Activated CD4-positive, alpha-beta memory T cell treated with anti-CD3 and anti-CD28 coated beads for 36 hours (primary cell): ENCODE measurements at regions not wholly inside any gene's neighbourhood (a gene's known extent, or its start where the extent isn't known, plus 50 kb on each side); places are given as distances from the start of the nearest gene placed in this dataset.

Experiments
- CTCF ChIA-PET: fragments of 350-600 bp; sonication (Branson Sonifier 250); formaldehyde crosslinking; loops from one replicate; lab custom pipeline; 2021; ENCODE audit warnings: antibody characterized with exemption, inconsistent platforms; lab: Charles Lee
- POLR2A ChIA-PET: fragments of 350-600 bp; sonication (Branson Sonifier 250); formaldehyde crosslinking; loops from one replicate; lab custom pipeline; 2021; ENCODE audit warnings: antibody characterized with exemption; lab: Charles Lee
- DNase-seq: peaks from one replicate; pipeline ENCODE4 v3.0.0-alpha.2; 2020
- H3K27ac Mint-ChIP-seq: one replicate; pipeline ENCODE4 v1.8.0; 2021; ENCODE audit warnings: mixed read lengths
- H3K27me3 Mint-ChIP-seq: one replicate; pipeline ENCODE4 v1.8.0; 2021; ENCODE audit warnings: mixed read lengths
- H3K36me3 Mint-ChIP-seq: one replicate; pipeline ENCODE4 v1.8.0; 2021; ENCODE audit warnings: mixed read lengths
- H3K4me1 Mint-ChIP-seq: one replicate; pipeline ENCODE4 v1.8.0; 2021; ENCODE audit warnings: low read depth, mixed read lengths
- H3K4me3 Mint-ChIP-seq: one replicate; pipeline ENCODE4 v1.8.0; 2021; ENCODE audit warnings: mild to moderate bottlenecking, mixed read lengths
- H3K9me3 Mint-ChIP-seq: one replicate; pipeline ENCODE4 v1.8.0; 2021; ENCODE audit warnings: mixed read lengths
- intact Hi-C: fragments of 100-400 bp; cut with micrococcal nuclease; formaldehyde crosslinking; loops from one replicate; pipeline ENCODE4 v1.15.1; 2023

- H3K36me3 Mint-ChIP-seq, result no peaks in the 10 kb centered on the region
- H3K4me3 Mint-ChIP-seq, result no peak overlapping the region
- H3K27ac Mint-ChIP-seq, result no peak overlapping the region
- no peaks in the 10 kb centered on the region for H3K27me3 Mint-ChIP-seq
- peaks cover 3% of the 10 kb centered on the region for H3K4me1 Mint-ChIP-seq
- H3K9me3 Mint-ChIP-seq, result no peaks in the 10 kb centered on the region
- DNase-seq, result no peak
- intact Hi-C loops, result no loop called here
- POLR2A ChIA-PET, result no interaction called here
- CTCF ChIA-PET, result no interaction called here
These were observed 66.2 kb upstream of the RREB1 start for GRCh38 chr6:7041511-7042026.

DNA sequence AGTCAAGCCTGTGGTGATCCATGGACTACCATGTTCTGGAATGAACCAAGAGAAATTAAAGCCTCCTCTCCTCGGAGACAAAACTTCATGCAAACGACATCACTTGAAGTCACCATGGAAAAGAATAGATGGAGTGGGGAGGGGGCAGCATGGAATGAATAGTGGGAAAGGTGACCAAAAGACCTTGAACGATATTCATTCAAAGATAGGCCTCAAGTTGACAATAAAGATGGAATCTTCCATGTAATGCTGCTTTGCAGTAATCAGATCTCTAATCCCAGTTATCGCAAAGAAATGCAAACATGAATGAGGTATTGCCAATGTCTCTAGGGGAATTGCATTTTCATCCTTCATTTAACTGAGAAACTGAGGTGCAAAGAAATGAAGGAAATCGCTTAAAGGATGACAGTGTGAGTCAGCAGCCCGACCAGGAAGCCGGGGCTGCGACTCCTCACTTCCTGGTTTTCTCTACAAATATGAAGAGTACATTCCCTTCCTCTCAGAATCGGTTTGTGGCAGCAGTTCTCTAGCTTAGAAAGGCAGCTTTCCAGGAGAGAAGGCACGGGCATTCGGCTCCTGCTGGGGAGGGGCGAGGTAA, 65.6 kb upstream of the RREB1 start:
- Mint-ChIP-seq H3K27ac (no peak overlapping the region), H3K4me1 (peaks cover 3% of the 10 kb centered on the region), H3K9me3 (no peaks in the 10 kb centered on the region), H3K36me3 (no peaks in the 10 kb centered on the region), H3K4me3 (no peak overlapping the region), H3K27me3 (no peaks in the 10 kb centered on the region)
- ChIA-PET POLR2A (no interaction called here), CTCF (no interaction called here)
- intact Hi-C loops, result no loop called here
- no peak for DNase-seq

- intact Hi-C loops, result no loop called here
- no peak for DNase-seq
- no peak overlapping the region for H3K4me3 Mint-ChIP-seq
- H3K27me3 Mint-ChIP-seq, result no peaks in the 10 kb centered on the region
- peaks cover 3% of the 10 kb centered on the region for H3K4me1 Mint-ChIP-seq
- H3K36me3 Mint-ChIP-seq, result no peaks in the 10 kb centered on the region
- no peak overlapping the region for H3K27ac Mint-ChIP-seq
- H3K9me3 Mint-ChIP-seq, result no peaks in the 10 kb centered on the region
- ChIA-PET POLR2A (interaction anchor here (0.6 kb wide), 1 partner anchor 42 kb away, joined by 4 read pairs; no protein-coding TSS in a partner anchor), CTCF (no interaction called here)
These were observed 64.9 kb upstream of the RREB1 start for GRCh38 chr6:7042654-7043545.

- intact Hi-C loops, result no loop called here
- no peaks in the 10 kb centered on the region for H3K9me3 Mint-ChIP-seq
- ChIA-PET POLR2A (interaction anchor here (0.6 kb wide), 1 partner anchor 386 kb away, joined by 3 read pairs; no protein-coding TSS in a partner anchor), CTCF (no interaction called here)
- DNase-seq, result no peak
- no peak overlapping the region for H3K27ac Mint-ChIP-seq
- no peaks in the 10 kb centered on the region for H3K27me3 Mint-ChIP-seq
- no peak overlapping the region for H3K4me3 Mint-ChIP-seq
- H3K36me3 Mint-ChIP-seq, result no peaks in the 10 kb centered on the region
- H3K4me1 Mint-ChIP-seq, result peaks cover 6% of the 10 kb centered on the region
These were observed 62.4 kb upstream of the RREB1 start for GRCh38 chr6:7045331-7045730.

- Mint-ChIP-seq H3K4me3 (no peak overlapping the region), H3K4me1 (peaks cover 8% of the 10 kb centered on the region), H3K27ac (no peak overlapping the region), H3K36me3 (no peaks in the 10 kb centered on the region), H3K9me3 (no peaks in the 10 kb centered on the region), H3K27me3 (peaks cover 3% of the 10 kb centered on the region)
- ChIA-PET CTCF (interaction anchor here (0.6 kb wide), 1 partner anchor 45 kb away, joined by 3 read pairs; no protein-coding TSS in a partner anchor), POLR2A (interaction anchor here (0.6 kb wide), 1 partner anchor 386 kb away, joined by 3 read pairs; no protein-coding TSS in a partner anchor)
- no peak for DNase-seq
- intact Hi-C loops, result no loop called here
These were observed 62.0 kb upstream of the RREB1 start for GRCh38 chr6:7045746-7046145.

DNA sequence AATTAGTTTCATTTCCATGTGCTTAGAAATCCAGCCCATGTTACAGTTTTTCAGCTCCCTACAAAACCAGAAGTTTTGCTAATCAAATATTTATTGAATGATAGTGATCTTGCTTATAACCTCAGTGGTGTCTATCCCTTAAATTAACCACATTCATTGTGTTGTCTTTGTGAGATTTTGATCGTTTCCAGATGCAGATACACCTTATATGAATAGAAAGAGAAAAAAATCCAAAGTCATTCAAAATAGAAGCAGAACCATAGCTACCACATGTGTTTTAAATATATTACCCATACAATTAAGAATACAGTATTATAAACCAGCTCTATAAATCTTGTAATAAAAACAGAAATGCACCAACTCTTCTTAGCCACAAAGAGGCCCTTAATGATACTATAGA, 60.6 kb upstream of the RREB1 start:
- Mint-ChIP-seq H3K27ac (no peak overlapping the region), H3K9me3 (no peaks in the 10 kb centered on the region), H3K4me3 (no peak overlapping the region), H3K36me3 (no peaks in the 10 kb centered on the region), H3K4me1 (peaks cover 9% of the 10 kb centered on the region), H3K27me3 (peaks cover 3% of the 10 kb centered on the region)
- CTCF ChIA-PET, result no interaction called here
- intact Hi-C loops, result no loop called here
- POLR2A ChIA-PET, result no interaction called here
- no peak for DNase-seq

DNA sequence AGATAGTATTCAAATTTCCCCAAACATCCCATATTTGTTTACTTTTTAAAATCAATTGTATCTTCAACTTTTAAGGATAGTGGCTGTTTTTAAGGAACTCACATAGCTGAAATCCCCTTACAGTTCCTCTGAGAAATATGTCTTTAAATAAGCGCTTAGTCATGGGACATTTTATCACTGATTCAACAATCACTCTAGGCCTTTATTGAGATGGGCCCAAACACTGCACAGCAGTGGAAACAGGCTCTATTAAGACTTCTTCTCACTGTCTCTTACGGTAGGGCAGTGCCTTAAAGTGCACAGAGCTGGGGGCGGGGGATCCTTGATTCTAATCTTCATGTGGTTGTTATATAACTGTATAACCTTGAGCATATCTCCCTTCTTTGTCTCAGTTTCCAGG, 59.8 kb upstream of the RREB1 start:
- peaks cover 8% of the 10 kb centered on the region for H3K27me3 Mint-ChIP-seq

GRCh38 chr6:7048894-7049293, 58.9 kb upstream of the RREB1 start:
- Mint-ChIP-seq H3K36me3 (no peaks in the 10 kb centered on the region), H3K4me3 (no peak overlapping the region), H3K9me3 (no peaks in the 10 kb centered on the region), H3K27ac (no peak overlapping the region), H3K4me1 (peaks cover 13% of the 10 kb centered on the region), H3K27me3 (peaks cover 9% of the 10 kb centered on the region)
- ChIA-PET CTCF (interaction anchor here (1.2 kb wide), 1 partner anchor 259 kb away, joined by 3 read pairs; no protein-coding TSS in a partner anchor), POLR2A (no interaction called here)
- no peak for DNase-seq
- intact Hi-C loops, result no loop called here

More for the DNA sequence above, 59.8 kb upstream of the RREB1 start:
- H3K36me3 Mint-ChIP-seq, result no peaks in the 10 kb centered on the region
- intact Hi-C loops, result no loop called here
- no peak overlapping the region for H3K4me3 Mint-ChIP-seq
- peaks cover 11% of the 10 kb centered on the region for H3K4me1 Mint-ChIP-seq
- CTCF ChIA-PET, result no interaction called here
- DNase-seq, result no peak
- H3K9me3 Mint-ChIP-seq, result no peaks in the 10 kb centered on the region
- no peak overlapping the region for H3K27ac Mint-ChIP-seq
- POLR2A ChIA-PET, result no interaction called here

DNA sequence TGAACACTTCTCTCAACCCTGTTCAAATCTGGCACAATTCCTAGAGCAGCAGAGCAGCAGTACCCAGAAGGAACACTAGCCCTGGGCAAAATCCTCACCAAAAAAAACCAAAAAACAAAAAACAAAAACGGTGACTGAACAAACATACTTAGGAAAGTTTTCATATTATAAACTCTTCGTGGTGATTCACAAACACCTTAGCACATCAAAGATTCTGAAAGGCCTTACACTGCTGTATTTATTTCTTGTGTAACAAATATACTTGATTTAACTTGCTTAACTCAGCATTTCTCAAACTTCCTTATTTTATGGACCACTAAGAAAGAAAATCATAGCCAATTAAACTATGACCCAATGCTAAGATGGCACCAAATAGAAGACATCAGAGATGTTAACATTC, 57.8 kb upstream of the RREB1 start:
- ChIA-PET CTCF (no interaction called here), POLR2A (no interaction called here)
- Mint-ChIP-seq H3K27ac (no peak overlapping the region), H3K36me3 (no peaks in the 10 kb centered on the region), H3K27me3 (peaks cover 9% of the 10 kb centered on the region), H3K9me3 (no peaks in the 10 kb centered on the region), H3K4me1 (peaks cover 13% of the 10 kb centered on the region), H3K4me3 (no peak overlapping the region)
- intact Hi-C loops, result loop anchor here (2.0 kb wide), 2 partner anchors 25 to 57 kb away; partner anchors contain the start of gene RREB1
- DNase-seq, result no peak

DNA sequence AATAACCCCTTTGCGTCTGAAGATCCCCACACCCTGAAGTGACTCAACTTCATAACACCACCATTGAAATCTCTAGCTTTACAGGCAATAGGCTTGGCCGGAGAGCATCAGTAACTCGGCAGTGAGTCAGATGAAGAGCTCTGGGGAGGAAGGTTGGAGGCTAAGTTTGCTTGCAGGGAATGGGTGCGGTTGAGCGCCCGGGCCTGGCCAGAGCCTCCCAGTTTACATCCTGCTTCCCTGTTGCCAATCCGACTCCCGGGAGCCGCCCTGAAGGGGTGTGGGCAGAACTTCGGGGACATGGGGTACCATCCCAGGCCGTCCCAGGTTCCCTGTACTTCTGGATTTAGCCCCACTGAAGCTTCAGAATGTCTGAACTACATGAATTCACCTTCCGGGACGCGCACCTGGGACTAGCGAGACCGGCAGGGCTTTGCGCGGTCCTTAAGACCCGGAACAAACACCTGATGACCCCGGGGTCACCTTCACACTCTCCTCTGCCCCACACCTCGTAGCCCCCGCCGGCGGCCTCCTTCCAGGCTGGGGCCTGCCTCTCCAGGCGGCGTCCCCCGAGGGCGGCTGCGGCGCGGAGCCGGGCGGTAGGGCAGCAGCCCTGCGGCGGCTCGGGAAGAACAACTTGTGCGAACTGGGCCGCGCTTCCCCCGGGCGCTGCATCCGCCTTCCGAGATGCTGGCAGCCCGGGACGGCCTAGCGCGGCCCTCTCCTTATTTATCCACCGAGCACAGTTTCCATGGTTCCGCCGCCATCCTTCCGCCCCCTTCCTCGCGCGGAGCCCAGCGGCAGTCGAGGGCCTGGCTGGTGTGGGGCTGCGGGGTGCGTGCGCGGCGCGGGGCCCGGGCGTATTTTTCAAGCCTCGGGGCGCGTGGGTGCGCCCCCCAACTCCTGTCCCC, 56.6 kb upstream of the RREB1 start:
- ChIA-PET POLR2A (no interaction called here), CTCF (no interaction called here)
- intact Hi-C loops, result loop anchor here (2.0 kb wide), 2 partner anchors 24 to 56 kb away; partner anchors contain the start of gene RREB1
- H3K27ac Mint-ChIP-seq, result no peak overlapping the region
- peaks cover 9% of the 10 kb centered on the region for H3K27me3 Mint-ChIP-seq
- no peaks in the 10 kb centered on the region for H3K9me3 Mint-ChIP-seq
- peak overlapping the region; percentile 46 for H3K4me3 Mint-ChIP-seq
- no peaks in the 10 kb centered on the region for H3K36me3 Mint-ChIP-seq
- peak; percentile 43 for DNase-seq
- H3K4me1 Mint-ChIP-seq, result peaks cover 13% of the 10 kb centered on the region

DNA sequence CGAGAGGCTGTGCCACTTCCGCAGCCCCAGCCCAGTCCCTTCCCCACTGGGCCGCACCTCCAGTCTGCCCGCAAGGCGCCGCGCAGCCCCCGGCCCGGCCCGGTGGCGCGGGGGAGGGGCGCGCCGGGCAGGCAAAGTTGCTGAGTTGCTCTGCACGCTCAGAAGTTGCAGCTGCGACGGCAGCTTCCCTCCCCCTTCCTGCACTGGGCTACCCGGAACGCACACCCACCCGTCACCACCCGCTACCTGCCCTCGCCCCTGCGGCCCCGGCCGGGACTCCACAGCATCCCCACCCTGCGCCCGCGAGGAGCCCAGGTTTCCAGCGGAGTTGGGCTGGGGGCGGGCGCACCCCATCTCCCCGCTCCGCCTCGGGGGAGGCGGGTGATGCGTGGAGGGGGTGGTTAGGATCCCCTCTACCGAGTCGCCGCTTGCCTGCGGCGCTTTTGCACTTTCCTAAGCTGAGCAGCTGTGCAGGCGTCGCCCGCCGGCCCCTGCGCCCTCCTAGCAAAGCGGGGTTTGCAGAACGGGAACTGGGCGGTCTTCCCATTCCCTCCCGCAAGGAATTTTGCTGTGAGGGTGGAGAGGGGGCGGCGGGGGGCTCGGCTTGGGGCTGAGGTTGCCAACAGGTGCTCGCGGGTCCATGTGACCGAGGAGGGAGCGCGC, 55.9 kb upstream of the RREB1 start:
- no peaks in the 10 kb centered on the region for H3K9me3 Mint-ChIP-seq
- peaks cover 9% of the 10 kb centered on the region for H3K27me3 Mint-ChIP-seq
- peak overlapping the region; percentile 49 for H3K4me3 Mint-ChIP-seq
- DNase-seq, result peak; percentile 59
- H3K27ac Mint-ChIP-seq, result no peak overlapping the region
- H3K36me3 Mint-ChIP-seq, result no peaks in the 10 kb centered on the region
- peaks cover 13% of the 10 kb centered on the region for H3K4me1 Mint-ChIP-seq
- ChIA-PET CTCF (no interaction called here), POLR2A (no interaction called here)
- intact Hi-C loops, result loop anchor here (2.0 kb wide), 2 partner anchors 23 to 55 kb away; partner anchors contain the start of gene RREB1
